ENCODE measurements at regions not wholly inside any gene's neighbourhood (a gene's known extent, or its start where the extent isn't known, plus 50 kb on each side); places are given as distances from the start of the nearest gene placed in this dataset.

DNA sequence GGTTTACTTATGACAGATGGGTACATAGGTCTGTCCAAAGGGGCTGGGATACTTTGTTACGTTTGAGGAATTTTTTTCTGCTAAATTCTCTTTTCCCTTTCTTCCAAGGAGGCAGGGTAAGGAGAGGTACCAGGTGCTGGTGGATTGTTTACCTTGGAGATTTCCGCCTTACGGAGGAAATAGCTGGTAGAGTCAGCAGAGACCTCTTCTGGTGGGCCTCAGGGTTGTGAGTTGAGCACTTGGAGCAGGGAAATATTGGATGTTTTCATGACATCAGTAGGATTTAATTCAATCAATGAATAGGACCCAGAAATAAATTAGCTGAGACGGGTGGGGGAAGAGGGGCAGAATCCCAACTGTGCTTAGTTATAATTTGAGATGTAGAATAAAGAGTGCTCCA, 60.0 kb upstream of the TAF11L2 start:
- TF ChIP-seq, protein P1, sequence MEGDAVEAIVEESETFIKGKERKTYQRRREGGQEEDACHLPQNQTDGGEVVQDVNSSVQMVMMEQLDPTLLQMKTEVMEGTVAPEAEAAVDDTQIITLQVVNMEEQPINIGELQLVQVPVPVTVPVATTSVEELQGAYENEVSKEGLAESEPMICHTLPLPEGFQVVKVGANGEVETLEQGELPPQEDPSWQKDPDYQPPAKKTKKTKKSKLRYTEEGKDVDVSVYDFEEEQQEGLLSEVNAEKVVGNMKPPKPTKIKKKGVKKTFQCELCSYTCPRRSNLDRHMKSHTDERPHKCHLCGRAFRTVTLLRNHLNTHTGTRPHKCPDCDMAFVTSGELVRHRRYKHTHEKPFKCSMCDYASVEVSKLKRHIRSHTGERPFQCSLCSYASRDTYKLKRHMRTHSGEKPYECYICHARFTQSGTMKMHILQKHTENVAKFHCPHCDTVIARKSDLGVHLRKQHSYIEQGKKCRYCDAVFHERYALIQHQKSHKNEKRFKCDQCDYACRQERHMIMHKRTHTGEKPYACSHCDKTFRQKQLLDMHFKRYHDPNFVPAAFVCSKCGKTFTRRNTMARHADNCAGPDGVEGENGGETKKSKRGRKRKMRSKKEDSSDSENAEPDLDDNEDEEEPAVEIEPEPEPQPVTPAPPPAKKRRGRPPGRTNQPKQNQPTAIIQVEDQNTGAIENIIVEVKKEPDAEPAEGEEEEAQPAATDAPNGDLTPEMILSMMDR (conservative IDR thresholded peaks at IDR 0.05; ENCODE audit: low read length): no peak
- TF ChIP-seq EZH2phosphoT487 (IDR thresholded peaks at IDR 0.05; ENCODE audit: borderline replicate concordance, low read depth, low read length): no peak
